Panc1 (cell line): ENCODE measurements at regions not wholly inside any gene's neighbourhood (a gene's known extent, or its start where the extent isn't known, plus 50 kb on each side); places are given as distances from the start of the nearest gene placed in this dataset.

Experiments used
- POLR2AphosphoS5 ChIP-seq: IDR thresholded peaks from 2 replicates; pipeline ENCODE4 v1.6.1; 2012; ENCODE audit warnings: mild to moderate bottlenecking, low read depth, low read length, moderate library complexity
- TF ChIP-seq, protein P1 (sequence below): fragments of 450-650 bp; IDR thresholded peaks from 2 replicates; pipeline ENCODE4 v1.5.1; 2017; ENCODE audit warnings: mild to moderate bottlenecking

DNA sequence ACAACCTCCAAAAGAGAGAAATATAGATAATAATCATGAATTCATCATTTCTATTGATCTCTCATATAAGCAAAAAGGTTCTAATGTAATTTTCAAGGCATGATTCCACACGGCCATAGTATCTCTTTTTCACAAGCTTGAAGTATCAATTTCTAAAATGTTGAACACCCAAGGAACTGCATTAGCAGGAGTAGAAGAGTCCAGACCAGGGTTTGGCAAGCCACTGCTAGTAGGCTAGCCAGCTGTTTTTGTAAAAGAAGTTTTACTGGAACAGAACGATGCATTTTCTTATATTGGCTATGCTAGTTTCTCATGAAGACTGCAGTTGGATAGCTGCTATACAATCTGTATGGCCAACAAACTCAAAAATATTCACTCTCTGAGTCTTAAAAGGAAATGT lies 481.5 kb upstream of the MIR17HG start:
- TF ChIP-seq, protein P1, sequence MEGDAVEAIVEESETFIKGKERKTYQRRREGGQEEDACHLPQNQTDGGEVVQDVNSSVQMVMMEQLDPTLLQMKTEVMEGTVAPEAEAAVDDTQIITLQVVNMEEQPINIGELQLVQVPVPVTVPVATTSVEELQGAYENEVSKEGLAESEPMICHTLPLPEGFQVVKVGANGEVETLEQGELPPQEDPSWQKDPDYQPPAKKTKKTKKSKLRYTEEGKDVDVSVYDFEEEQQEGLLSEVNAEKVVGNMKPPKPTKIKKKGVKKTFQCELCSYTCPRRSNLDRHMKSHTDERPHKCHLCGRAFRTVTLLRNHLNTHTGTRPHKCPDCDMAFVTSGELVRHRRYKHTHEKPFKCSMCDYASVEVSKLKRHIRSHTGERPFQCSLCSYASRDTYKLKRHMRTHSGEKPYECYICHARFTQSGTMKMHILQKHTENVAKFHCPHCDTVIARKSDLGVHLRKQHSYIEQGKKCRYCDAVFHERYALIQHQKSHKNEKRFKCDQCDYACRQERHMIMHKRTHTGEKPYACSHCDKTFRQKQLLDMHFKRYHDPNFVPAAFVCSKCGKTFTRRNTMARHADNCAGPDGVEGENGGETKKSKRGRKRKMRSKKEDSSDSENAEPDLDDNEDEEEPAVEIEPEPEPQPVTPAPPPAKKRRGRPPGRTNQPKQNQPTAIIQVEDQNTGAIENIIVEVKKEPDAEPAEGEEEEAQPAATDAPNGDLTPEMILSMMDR, result no peak
- TF ChIP-seq POLR2AphosphoS5, result no peak
